ENCODE measurements at regions not wholly inside any gene's neighbourhood (a gene's known extent, or its start where the extent isn't known, plus 50 kb on each side); places are given as distances from the start of the nearest gene placed in this dataset.

- DNase-seq: no peak
- no peak overlapping the region for H3K27ac ChIP-seq (ENCODE audit: low read length)
- ChIA-PET CTCF (no interaction called here), POLR2A (no interaction called here)
- no peaks in the 10 kb centered on the region for H3K27me3 ChIP-seq (replicated peaks in 1 of 2; ENCODE audit: control insufficient read depth in 2 of 2, extremely low read depth in 1 of 2, insufficient read depth in 2 of 2, low read length in 1 of 2)
- no peak for ATAC-seq (replicated peaks in 1 of 4)
- Mint-ChIP-seq H3K36me3 (no peaks in the 10 kb centered on the region), H3K27ac (no peak overlapping the region), H3K27me3 (peaks cover 0 to 1% of the 10 kb centered on the region in 2 donors), H3K9me3 (peaks cover 0 to 13% (median 4%) of the 10 kb centered on the region in 3 donors), H3K4me1 (no peaks in the 10 kb centered on the region), H3K4me3 (no peak overlapping the region)
- H3K36me3 ChIP-seq (ENCODE audit: control insufficient read depth in 2 of 2, extremely low read depth in 1 of 2, insufficient read depth in 1 of 2, low read length in 1 of 2): no peaks in the 10 kb centered on the region
- H3K4me1 ChIP-seq (ENCODE audit: control insufficient read depth in 1 of 2, extremely low read depth in 1 of 2, insufficient read depth in 2 of 2, low read length in 2 of 2): no peaks in the 10 kb centered on the region
- no CpG with 5 or more reads among the region's 1 CpG for WGBS (ENCODE audit: insufficient coverage)
- no peak overlapping the region for H3K4me3 ChIP-seq (ENCODE audit: control insufficient read depth in 1 of 2, extremely low read depth in 1 of 2, low read length in 1 of 2)
- peaks cover 2% of the 10 kb centered on the region for H3K9me3 ChIP-seq
Observed at GRCh38 chr11:106280036-106280435, 202.6 kb downstream of the AASDHPPT start.

GRCh38 chr11:106281455-106282173 lies 204.2 kb downstream of the AASDHPPT start:
- no peaks in the 10 kb centered on the region for H3K36me3 ChIP-seq (ENCODE audit: control insufficient read depth in 2 of 2, extremely low read depth in 1 of 2, insufficient read depth in 1 of 2, low read length in 1 of 2)
- CTCF ChIA-PET: no interaction called here

GRCh38 chr11:106286881-106287504 lies 209.5 kb downstream of the AASDHPPT start:
- no peaks in the 10 kb centered on the region for H3K27me3 ChIP-seq (replicated peaks in 1 of 2; ENCODE audit: control insufficient read depth in 2 of 2, extremely low read depth in 1 of 2, insufficient read depth in 2 of 2, low read length in 1 of 2)
- Mint-ChIP-seq H3K27me3 (peaks cover 0 to 1% of the 10 kb centered on the region in 2 donors), H3K27ac (no peak overlapping the region), H3K4me3 (no peak overlapping the region), H3K36me3 (no peaks in the 10 kb centered on the region), H3K9me3 (peaks cover 0 to 9% (median 0%) of the 10 kb centered on the region in 3 donors), H3K4me1 (no peaks in the 10 kb centered on the region)
- WGBS (ENCODE audit: insufficient coverage): 0% methylated on average over 1 of the region's 3 CpGs
- peaks cover 2% of the 10 kb centered on the region for H3K9me3 ChIP-seq
- H3K4me3 ChIP-seq (ENCODE audit: control insufficient read depth in 1 of 2, extremely low read depth in 1 of 2, low read length in 1 of 2): no peak overlapping the region
- no peak overlapping the region for H3K27ac ChIP-seq (ENCODE audit: low read length)
- POLR2A ChIA-PET: no interaction called here
- no peaks in the 10 kb centered on the region for H3K4me1 ChIP-seq (ENCODE audit: control insufficient read depth in 1 of 2, extremely low read depth in 1 of 2, insufficient read depth in 2 of 2, low read length in 2 of 2)
- ATAC-seq (replicated peaks in 1 of 4) (no peak), DNase-seq (no peak)
- CTCF ChIA-PET: no interaction called here
- no peaks in the 10 kb centered on the region for H3K36me3 ChIP-seq (ENCODE audit: control insufficient read depth in 2 of 2, extremely low read depth in 1 of 2, insufficient read depth in 1 of 2, low read length in 1 of 2)

More at GRCh38 chr11:106281455-106282173, 204.2 kb downstream of the AASDHPPT start:
- Histone ChIP-seq H3K27me3 (replicated peaks in 1 of 2; ENCODE audit: control insufficient read depth in 2 of 2, extremely low read depth in 1 of 2, insufficient read depth in 2 of 2, low read length in 1 of 2) (no peaks in the 10 kb centered on the region), H3K27ac (ENCODE audit: low read length) (no peak overlapping the region), H3K4me1 (ENCODE audit: control insufficient read depth in 1 of 2, extremely low read depth in 1 of 2, insufficient read depth in 2 of 2, low read length in 2 of 2) (no peaks in the 10 kb centered on the region), H3K9me3 (peaks cover 2% of the 10 kb centered on the region), H3K4me3 (ENCODE audit: control insufficient read depth in 1 of 2, extremely low read depth in 1 of 2, low read length in 1 of 2) (no peak overlapping the region)
- POLR2A ChIA-PET: no interaction called here
- Mint-ChIP-seq H3K27me3 (peaks cover 0 to 1% of the 10 kb centered on the region in 2 donors), H3K36me3 (no peaks in the 10 kb centered on the region), H3K27ac (no peak overlapping the region), H3K4me1 (no peaks in the 10 kb centered on the region), H3K9me3 (peaks cover 0 to 9% (median 0%) of the 10 kb centered on the region in 3 donors), H3K4me3 (no peak overlapping the region)
- ATAC-seq (replicated peaks in 1 of 4): no peak
- DNase-seq: no peak
- 83% methylated on average over 2 of the region's 3 CpGs for WGBS (ENCODE audit: insufficient coverage)

- CTCF ChIA-PET: no interaction called here
- DNase-seq: no peak
- H3K27ac Mint-ChIP-seq: no peak overlapping the region
- 94% methylated on average over 2 of the region's 3 CpGs for WGBS (ENCODE audit: insufficient coverage)
- H3K4me3 Mint-ChIP-seq: no peak overlapping the region
- peaks cover 0 to 1% of the 10 kb centered on the region in 2 donors for H3K27me3 Mint-ChIP-seq
- no peak for ATAC-seq (replicated peaks in 1 of 4)
- Histone ChIP-seq H3K27ac (ENCODE audit: low read length) (no peak overlapping the region), H3K4me3 (ENCODE audit: control insufficient read depth in 1 of 2, extremely low read depth in 1 of 2, low read length in 1 of 2) (no peak overlapping the region), H3K27me3 (replicated peaks in 1 of 2; ENCODE audit: control insufficient read depth in 2 of 2, extremely low read depth in 1 of 2, insufficient read depth in 2 of 2, low read length in 1 of 2) (no peaks in the 10 kb centered on the region), H3K36me3 (ENCODE audit: control insufficient read depth in 2 of 2, extremely low read depth in 1 of 2, insufficient read depth in 1 of 2, low read length in 1 of 2) (no peaks in the 10 kb centered on the region), H3K9me3 (peaks cover 2% of the 10 kb centered on the region), H3K4me1 (ENCODE audit: control insufficient read depth in 1 of 2, extremely low read depth in 1 of 2, insufficient read depth in 2 of 2, low read length in 2 of 2) (no peaks in the 10 kb centered on the region)
- POLR2A ChIA-PET: no interaction called here
- no peaks in the 10 kb centered on the region for H3K36me3 Mint-ChIP-seq
- peaks cover 0 to 9% (median 0%) of the 10 kb centered on the region in 3 donors for H3K9me3 Mint-ChIP-seq
- H3K4me1 Mint-ChIP-seq: no peaks in the 10 kb centered on the region
Observed at GRCh38 chr11:106288057-106288456, 210.6 kb downstream of the AASDHPPT start.

GRCh38 chr11:106288822-106289387 lies 211.4 kb downstream of the AASDHPPT start:
- CTCF ChIA-PET: no interaction called here
- H3K4me1 Mint-ChIP-seq: no peaks in the 10 kb centered on the region
- H3K36me3 Mint-ChIP-seq: no peaks in the 10 kb centered on the region
- POLR2A ChIA-PET: no interaction called here
- H3K4me3 Mint-ChIP-seq: no peak overlapping the region
- H3K9me3 ChIP-seq: peaks cover 2% of the 10 kb centered on the region
- H3K4me3 ChIP-seq (ENCODE audit: control insufficient read depth in 1 of 2, extremely low read depth in 1 of 2, low read length in 1 of 2): no peak overlapping the region
- H3K27me3 ChIP-seq (replicated peaks in 1 of 2; ENCODE audit: control insufficient read depth in 2 of 2, extremely low read depth in 1 of 2, insufficient read depth in 2 of 2, low read length in 1 of 2): no peaks in the 10 kb centered on the region
- no peaks in the 10 kb centered on the region for H3K27me3 Mint-ChIP-seq
- DNase-seq (no peak), ATAC-seq (replicated peaks in 1 of 4) (no peak)
- no peaks in the 10 kb centered on the region for H3K36me3 ChIP-seq (ENCODE audit: control insufficient read depth in 2 of 2, extremely low read depth in 1 of 2, insufficient read depth in 1 of 2, low read length in 1 of 2)
- no peaks in the 10 kb centered on the region for H3K4me1 ChIP-seq (ENCODE audit: control insufficient read depth in 1 of 2, extremely low read depth in 1 of 2, insufficient read depth in 2 of 2, low read length in 2 of 2)
- WGBS (ENCODE audit: insufficient coverage): no CpG with 5 or more reads among the region's 1 CpG
- peaks cover 0 to under 1% (median 0%) of the 10 kb centered on the region in 3 donors for H3K9me3 Mint-ChIP-seq
- H3K27ac Mint-ChIP-seq: no peak overlapping the region
- H3K27ac ChIP-seq (ENCODE audit: low read length): no peak overlapping the region

- CTCF ChIA-PET: no interaction called here
- Mint-ChIP-seq H3K4me3 (no peak overlapping the region), H3K27ac (no peak overlapping the region), H3K4me1 (no peaks in the 10 kb centered on the region), H3K36me3 (no peaks in the 10 kb centered on the region), H3K9me3 (peaks cover 0 to 3% (median 0%) of the 10 kb centered on the region in 3 donors), H3K27me3 (no peaks in the 10 kb centered on the region)
- no CpG with 5 or more reads among the region's 3 CpGs for WGBS (ENCODE audit: insufficient coverage)
- POLR2A ChIA-PET: no interaction called here
- Histone ChIP-seq H3K36me3 (ENCODE audit: control insufficient read depth in 2 of 2, extremely low read depth in 1 of 2, insufficient read depth in 1 of 2, low read length in 1 of 2) (no peaks in the 10 kb centered on the region), H3K4me3 (ENCODE audit: control insufficient read depth in 1 of 2, extremely low read depth in 1 of 2, low read length in 1 of 2) (no peak overlapping the region), H3K9me3 (no peaks in the 10 kb centered on the region), H3K4me1 (ENCODE audit: control insufficient read depth in 1 of 2, extremely low read depth in 1 of 2, insufficient read depth in 2 of 2, low read length in 2 of 2) (no peaks in the 10 kb centered on the region), H3K27me3 (replicated peaks in 1 of 2; ENCODE audit: control insufficient read depth in 2 of 2, extremely low read depth in 1 of 2, insufficient read depth in 2 of 2, low read length in 1 of 2) (no peaks in the 10 kb centered on the region), H3K27ac (ENCODE audit: low read length) (no peak overlapping the region)
- ATAC-seq (replicated peaks in 1 of 4) (no peak), DNase-seq (no peak)
Observed at GRCh38 chr11:106292526-106292925, 215.1 kb downstream of the AASDHPPT start.

Measured in T-cell (primary cell).